HepG2 (cell line): ENCODE measurements at regions not wholly inside any gene's neighbourhood (a gene's known extent, or its start where the extent isn't known, plus 50 kb on each side); places are given as distances from the start of the nearest gene placed in this dataset.

ENCODE experiments used
- AHR ChIP-seq: IDR thresholded peaks from 2 replicates; pipeline ENCODE4 v1.6.1; 2018; ENCODE audit warnings: missing genetic modification reagents, missing compliant biosample characterization
- KLF16 ChIP-seq, 2 experiments: sonication (generic) in 1 of 2; formaldehyde crosslinking in 1 of 2; IDR thresholded peaks; 2 replicates each; pipeline versions ENCODE4 v1.6.1 to v1.8.0; 2016 to 2023; ENCODE audit warnings: missing genetic modification reagents in 2 of 2, missing compliant biosample characterization in 1 of 2
- TF ChIP-seq, protein P1 (sequence below), 2 experiments: fragments of 450-650 bp in 1 of 2; sonication (generic) in 1 of 2; formaldehyde crosslinking in 1 of 2; IDR thresholded peaks; 2 replicates each; pipeline versions ENCODE4 v1.6.1 to v1.8.0; 2016 to 2022; ENCODE audit warnings: antibody characterized with exemption in 1 of 2, mild to moderate bottlenecking in 1 of 2, missing genetic modification reagents in 1 of 2
- TF ChIP-seq, protein P2 (sequence below): sonication (generic); formaldehyde crosslinking; conservative IDR thresholded peaks from 2 replicates; pipeline ENCODE4 v1.4.0; 2020; ENCODE audit warnings: missing genetic modification reagents

DNA sequence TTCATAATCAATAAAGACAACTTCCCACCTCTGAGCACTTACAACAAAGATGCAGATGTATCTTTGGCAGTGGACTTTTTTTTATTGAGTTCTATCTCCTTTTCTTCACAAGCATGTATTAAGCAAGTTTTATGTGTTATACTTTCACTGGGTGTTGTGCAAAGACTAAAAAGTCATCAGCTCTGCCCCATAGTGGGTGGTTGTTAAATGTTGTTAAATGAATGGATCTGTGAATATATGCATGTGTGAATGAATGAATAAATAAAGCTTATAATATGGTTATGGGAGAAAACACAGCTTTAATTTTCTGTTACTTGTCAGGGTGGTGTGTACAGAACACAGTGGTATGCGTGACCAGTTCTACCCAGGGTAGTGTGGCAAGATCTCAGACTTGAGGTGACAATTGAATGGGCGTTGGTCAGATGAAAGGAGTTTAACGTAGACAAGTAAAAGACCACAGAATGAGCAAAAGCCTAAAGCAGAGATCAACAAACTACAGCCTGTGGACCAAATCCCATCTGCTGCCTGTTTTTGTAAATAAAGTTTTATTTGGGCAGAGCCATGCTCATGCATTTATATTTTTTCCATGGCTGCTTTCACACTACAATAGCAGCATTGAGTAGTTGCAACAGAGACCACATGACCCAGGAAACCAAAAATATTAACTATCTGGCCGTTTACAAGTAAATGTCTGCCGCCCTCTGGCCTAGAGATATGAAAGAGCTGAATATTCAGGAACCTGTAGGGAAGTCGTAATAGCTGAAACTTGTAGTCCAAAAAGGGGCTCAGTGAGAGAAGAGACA is 207.4 kb upstream of the EEA1 start (continued):
- TF ChIP-seq, protein P1, sequence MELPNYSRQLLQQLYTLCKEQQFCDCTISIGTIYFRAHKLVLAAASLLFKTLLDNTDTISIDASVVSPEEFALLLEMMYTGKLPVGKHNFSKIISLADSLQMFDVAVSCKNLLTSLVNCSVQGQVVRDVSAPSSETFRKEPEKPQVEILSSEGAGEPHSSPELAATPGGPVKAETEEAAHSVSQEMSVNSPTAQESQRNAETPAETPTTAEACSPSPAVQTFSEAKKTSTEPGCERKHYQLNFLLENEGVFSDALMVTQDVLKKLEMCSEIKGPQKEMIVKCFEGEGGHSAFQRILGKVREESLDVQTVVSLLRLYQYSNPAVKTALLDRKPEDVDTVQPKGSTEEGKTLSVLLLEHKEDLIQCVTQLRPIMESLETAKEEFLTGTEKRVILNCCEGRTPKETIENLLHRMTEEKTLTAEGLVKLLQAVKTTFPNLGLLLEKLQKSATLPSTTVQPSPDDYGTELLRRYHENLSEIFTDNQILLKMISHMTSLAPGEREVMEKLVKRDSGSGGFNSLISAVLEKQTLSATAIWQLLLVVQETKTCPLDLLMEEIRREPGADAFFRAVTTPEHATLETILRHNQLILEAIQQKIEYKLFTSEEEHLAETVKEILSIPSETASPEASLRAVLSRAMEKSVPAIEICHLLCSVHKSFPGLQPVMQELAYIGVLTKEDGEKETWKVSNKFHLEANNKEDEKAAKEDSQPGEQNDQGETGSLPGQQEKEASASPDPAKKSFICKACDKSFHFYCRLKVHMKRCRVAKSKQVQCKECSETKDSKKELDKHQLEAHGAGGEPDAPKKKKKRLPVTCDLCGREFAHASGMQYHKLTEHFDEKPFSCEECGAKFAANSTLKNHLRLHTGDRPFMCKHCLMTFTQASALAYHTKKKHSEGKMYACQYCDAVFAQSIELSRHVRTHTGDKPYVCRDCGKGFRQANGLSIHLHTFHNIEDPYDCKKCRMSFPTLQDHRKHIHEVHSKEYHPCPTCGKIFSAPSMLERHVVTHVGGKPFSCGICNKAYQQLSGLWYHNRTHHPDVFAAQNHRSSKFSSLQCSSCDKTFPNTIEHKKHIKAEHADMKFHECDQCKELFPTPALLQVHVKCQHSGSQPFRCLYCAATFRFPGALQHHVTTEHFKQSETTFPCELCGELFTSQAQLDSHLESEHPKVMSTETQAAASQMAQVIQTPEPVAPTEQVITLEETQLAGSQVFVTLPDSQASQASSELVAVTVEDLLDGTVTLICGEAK (IDR thresholded peaks at IDR 0.05), result peak; percentile 69
- TF ChIP-seq, protein P1 (CRISPR knock-in tag; IDR thresholded peaks at IDR 0.05), result peak; percentile 99
- TF ChIP-seq, protein P2, sequence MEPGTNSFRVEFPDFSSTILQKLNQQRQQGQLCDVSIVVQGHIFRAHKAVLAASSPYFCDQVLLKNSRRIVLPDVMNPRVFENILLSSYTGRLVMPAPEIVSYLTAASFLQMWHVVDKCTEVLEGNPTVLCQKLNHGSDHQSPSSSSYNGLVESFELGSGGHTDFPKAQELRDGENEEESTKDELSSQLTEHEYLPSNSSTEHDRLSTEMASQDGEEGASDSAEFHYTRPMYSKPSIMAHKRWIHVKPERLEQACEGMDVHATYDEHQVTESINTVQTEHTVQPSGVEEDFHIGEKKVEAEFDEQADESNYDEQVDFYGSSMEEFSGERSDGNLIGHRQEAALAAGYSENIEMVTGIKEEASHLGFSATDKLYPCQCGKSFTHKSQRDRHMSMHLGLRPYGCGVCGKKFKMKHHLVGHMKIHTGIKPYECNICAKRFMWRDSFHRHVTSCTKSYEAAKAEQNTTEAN (CRISPR knock-in tag), result 0 out of 2 replicates have a peak, but pooled peaks have one; percentile 37
- TF ChIP-seq AHR (CRISPR knock-in tag), result no peak
- TF ChIP-seq KLF16 (CRISPR knock-in tag; IDR thresholded peaks at IDR 0.05), result no peak
